ENCODE measurements at regions not wholly inside any gene's neighbourhood (a gene's known extent, or its start where the extent isn't known, plus 50 kb on each side); places are given as distances from the start of the nearest gene placed in this dataset.
A peak's percentile ranks its signal among the peaks of the same experiment; 100 is the strongest.

GRCh38 chr10:126836009-126836408 lies 69.2 kb upstream of the DOCK1 start:
- Histone ChIP-seq H3K4me1 (ENCODE audit: control insufficient read depth in 2 of 3, insufficient read depth in 2 of 3, low read depth in 1 of 3, low read length in 3 of 3) (peaks cover 3 to 11% (median 4%) of the 10 kb centered on the region in 3 donors), H3K9me3 (ENCODE audit: control insufficient read depth in 2 of 3, insufficient read depth in 1 of 3, low read length in 3 of 3) (no peaks in the 10 kb centered on the region), H3K4me3 (ENCODE audit: low read length in 3 of 3) (no peak overlapping the region), H3K27me3 (ENCODE audit: control insufficient read depth, insufficient read depth, low read length) (no peaks in the 10 kb centered on the region), H3K9ac (ENCODE audit: low read length in 3 of 3) (no peak overlapping the region), H3K27ac (ENCODE audit: low read depth in 2 of 2, low read length in 2 of 2) (no peak overlapping the region), H3K36me3 (ENCODE audit: control insufficient read depth in 2 of 3, insufficient read depth in 3 of 3, low read length in 3 of 3) (no peaks in the 10 kb centered on the region)
- DNase-seq (no peak), FAIRE-seq (no peak)
- no peak for TF ChIP-seq CTCF (IDR thresholded peaks at IDR 0.05; ENCODE audit: borderline replicate concordance, extremely low read depth, insufficient read depth)
- intact Hi-C loops (cut with DNase I), result no loop called here

GRCh38 chr10:126838316-126838715 lies 66.9 kb upstream of the DOCK1 start:
- FAIRE-seq, result no peak
- intact Hi-C loops (cut with DNase I), result no loop called here
- no peak overlapping the region for H3K27ac ChIP-seq (ENCODE audit: low read depth in 2 of 2, low read length in 2 of 2)

GRCh38 chr10:126839094-126839761 lies 66.0 kb upstream of the DOCK1 start:
- Histone ChIP-seq H3K27ac (ENCODE audit: low read depth in 2 of 2, low read length in 2 of 2) (peak overlapping the region in 1 of 2 donors; percentile 67), H3K9me3 (ENCODE audit: control insufficient read depth in 2 of 3, insufficient read depth in 1 of 3, low read length in 3 of 3) (no peaks in the 10 kb centered on the region), H3K9ac (ENCODE audit: low read length in 3 of 3) (no peak overlapping the region), H3K4me1 (ENCODE audit: control insufficient read depth in 2 of 3, insufficient read depth in 2 of 3, low read depth in 1 of 3, low read length in 3 of 3) (peaks cover 4 to 11% (median 5%) of the 10 kb centered on the region in 3 donors), H3K36me3 (ENCODE audit: control insufficient read depth in 2 of 3, insufficient read depth in 3 of 3, low read length in 3 of 3) (no peaks in the 10 kb centered on the region), H3K4me3 (ENCODE audit: low read length in 3 of 3) (no peak overlapping the region), H3K27me3 (ENCODE audit: control insufficient read depth, insufficient read depth, low read length) (no peaks in the 10 kb centered on the region)
- no peak for FAIRE-seq
- intact Hi-C loops (cut with DNase I), result no loop called here
- no peak for TF ChIP-seq CTCF (IDR thresholded peaks at IDR 0.05; ENCODE audit: borderline replicate concordance, extremely low read depth, insufficient read depth)
- DNase-seq, result peak; percentile 53 to 90 (median 83)

More at GRCh38 chr10:126838316-126838715, 66.9 kb upstream of the DOCK1 start:
- peak in 2 of 5 donors; percentile 13 to 36 for DNase-seq
- Histone ChIP-seq H3K27me3 (ENCODE audit: control insufficient read depth, insufficient read depth, low read length) (no peaks in the 10 kb centered on the region), H3K9ac (ENCODE audit: low read length in 3 of 3) (no peak overlapping the region), H3K9me3 (ENCODE audit: control insufficient read depth in 2 of 3, insufficient read depth in 1 of 3, low read length in 3 of 3) (no peaks in the 10 kb centered on the region), H3K36me3 (ENCODE audit: control insufficient read depth in 2 of 3, insufficient read depth in 3 of 3, low read length in 3 of 3) (no peaks in the 10 kb centered on the region), H3K4me3 (ENCODE audit: low read length in 3 of 3) (no peak overlapping the region), H3K4me1 (ENCODE audit: control insufficient read depth in 2 of 3, insufficient read depth in 2 of 3, low read depth in 1 of 3, low read length in 3 of 3) (peaks cover 4 to 11% (median 5%) of the 10 kb centered on the region in 3 donors)
- no peak for TF ChIP-seq CTCF (IDR thresholded peaks at IDR 0.05; ENCODE audit: borderline replicate concordance, extremely low read depth, insufficient read depth)
